ENCODE measurements at regions not wholly inside any gene's neighbourhood (a gene's known extent, or its start where the extent isn't known, plus 50 kb on each side); places are given as distances from the start of the nearest gene placed in this dataset.

- H2AFZ ChIP-seq (ENCODE audit: low read length): no peak overlapping the region
- H3K4me2 ChIP-seq (ENCODE audit: insufficient read depth, low read length): no peak overlapping the region
- H3K27me3 ChIP-seq (ENCODE audit: insufficient read depth, low read length): no peaks in the 10 kb centered on the region
- DNase-seq (ENCODE audit: insufficient read length, low spot score, missing footprints): no peak
- H3K4me3 ChIP-seq (ENCODE audit: insufficient read depth, low read length): no peak overlapping the region
- H4K20me1 ChIP-seq (ENCODE audit: insufficient read depth, low read length): no peaks in the 10 kb centered on the region
- H3K79me2 ChIP-seq (ENCODE audit: insufficient read depth, low read length): no peaks in the 10 kb centered on the region
- H3K36me3 ChIP-seq (ENCODE audit: insufficient read depth, low read length): no peaks in the 10 kb centered on the region
- H3K27ac ChIP-seq (ENCODE audit: low read depth, low read length): no peak overlapping the region
- H3K4me1 ChIP-seq (ENCODE audit: insufficient read depth, low read length): peaks cover 6% of the 10 kb centered on the region
- H3K9me3 ChIP-seq (ENCODE audit: low read depth, low read length): no peaks in the 10 kb centered on the region
- no peak for TF ChIP-seq CTCF (IDR thresholded peaks at IDR 0.05; ENCODE audit: extremely low read depth, low read depth, low read length)
Observed at GRCh38 chr3:162287600-162287999, 791.0 kb downstream of the OTOL1 start.

GRCh38 chr3:162292409-162292808, 795.8 kb downstream of the OTOL1 start:
- H3K79me2 ChIP-seq (ENCODE audit: insufficient read depth, low read length): no peaks in the 10 kb centered on the region
- no peak overlapping the region for H2AFZ ChIP-seq (ENCODE audit: low read length)
- H3K27ac ChIP-seq (ENCODE audit: low read depth, low read length): no peak overlapping the region
- H3K36me3 ChIP-seq (ENCODE audit: insufficient read depth, low read length): no peaks in the 10 kb centered on the region
- no peak overlapping the region for H3K4me2 ChIP-seq (ENCODE audit: insufficient read depth, low read length)
- peaks cover 23% of the 10 kb centered on the region for H3K4me1 ChIP-seq (ENCODE audit: insufficient read depth, low read length)
- no peaks in the 10 kb centered on the region for H3K9me3 ChIP-seq (ENCODE audit: low read depth, low read length)
- TF ChIP-seq CTCF (IDR thresholded peaks at IDR 0.05; ENCODE audit: extremely low read depth, low read depth, low read length): no peak
- no peaks in the 10 kb centered on the region for H4K20me1 ChIP-seq (ENCODE audit: insufficient read depth, low read length)
- no peak for DNase-seq (ENCODE audit: insufficient read length, low spot score, missing footprints)
- H3K4me3 ChIP-seq (ENCODE audit: insufficient read depth, low read length): no peak overlapping the region
- no peaks in the 10 kb centered on the region for H3K27me3 ChIP-seq (ENCODE audit: insufficient read depth, low read length)

- H2AFZ ChIP-seq (ENCODE audit: low read length): peak overlapping the region; percentile 71
- no peaks in the 10 kb centered on the region for H3K9me3 ChIP-seq (ENCODE audit: low read depth, low read length)
- H3K4me1 ChIP-seq (ENCODE audit: insufficient read depth, low read length): peaks cover 23% of the 10 kb centered on the region
- H4K20me1 ChIP-seq (ENCODE audit: insufficient read depth, low read length): no peaks in the 10 kb centered on the region
- TF ChIP-seq CTCF (IDR thresholded peaks at IDR 0.05; ENCODE audit: extremely low read depth, low read depth, low read length): no peak
- H3K4me2 ChIP-seq (ENCODE audit: insufficient read depth, low read length): peak overlapping the region; percentile 72
- peak; percentile 65 for DNase-seq (ENCODE audit: insufficient read length, low spot score, missing footprints)
- no peaks in the 10 kb centered on the region for H3K27me3 ChIP-seq (ENCODE audit: insufficient read depth, low read length)
- no peaks in the 10 kb centered on the region for H3K36me3 ChIP-seq (ENCODE audit: insufficient read depth, low read length)
- H3K4me3 ChIP-seq (ENCODE audit: insufficient read depth, low read length): no peak overlapping the region
- H3K79me2 ChIP-seq (ENCODE audit: insufficient read depth, low read length): no peaks in the 10 kb centered on the region
- peak overlapping the region; percentile 83 for H3K27ac ChIP-seq (ENCODE audit: low read depth, low read length)
Observed at GRCh38 chr3:162295323-162295983, 798.8 kb downstream of the OTOL1 start.

- no peak for DNase-seq (ENCODE audit: insufficient read length, low spot score, missing footprints)
- H3K4me2 ChIP-seq (ENCODE audit: insufficient read depth, low read length): no peak overlapping the region
- no peak for TF ChIP-seq CTCF (IDR thresholded peaks at IDR 0.05; ENCODE audit: extremely low read depth, low read depth, low read length)
Observed at GRCh38 chr3:162302983-162303624, 806.5 kb downstream of the OTOL1 start.

More at GRCh38 chr3:162302983-162303624, 806.5 kb downstream of the OTOL1 start:
- H3K9me3 ChIP-seq (ENCODE audit: low read depth, low read length): no peaks in the 10 kb centered on the region
- H3K36me3 ChIP-seq (ENCODE audit: insufficient read depth, low read length): no peaks in the 10 kb centered on the region
- no peak overlapping the region for H3K27ac ChIP-seq (ENCODE audit: low read depth, low read length)
- H3K4me1 ChIP-seq (ENCODE audit: insufficient read depth, low read length): peaks cover 5% of the 10 kb centered on the region
- no peak overlapping the region for H2AFZ ChIP-seq (ENCODE audit: low read length)
- H4K20me1 ChIP-seq (ENCODE audit: insufficient read depth, low read length): no peaks in the 10 kb centered on the region
- no peak overlapping the region for H3K4me3 ChIP-seq (ENCODE audit: insufficient read depth, low read length)
- H3K79me2 ChIP-seq (ENCODE audit: insufficient read depth, low read length): no peaks in the 10 kb centered on the region
- H3K27me3 ChIP-seq (ENCODE audit: insufficient read depth, low read length): no peaks in the 10 kb centered on the region

All from osteoblast (primary cell).